KBM-7 (cell line): ENCODE measurements at regions not wholly inside any gene's neighbourhood (a gene's known extent, or its start where the extent isn't known, plus 50 kb on each side); places are given as distances from the start of the nearest gene placed in this dataset.
A peak's percentile ranks its signal among the peaks of the same experiment; 100 is the strongest.
"Not testable (repeated sequence)": the region's sequence is repeated elsewhere in the genome, so short reads cannot be mapped to it uniquely, and the experiment has no call there.

Source experiments
- DNase-seq: peaks from one replicate; pipeline ENCODE4 v3.0.0-alpha.2; 2015
- in situ Hi-C: fragments of 300-500 bp; cut with MboI; formaldehyde crosslinking; loops from 2 replicates; pipeline ENCODE4 v1.14.3; 2020; ENCODE audit warnings: low sequenced_read_pairs, low pct_unique_long_range_greater_than_20kb, mixed read lengths

DNA sequence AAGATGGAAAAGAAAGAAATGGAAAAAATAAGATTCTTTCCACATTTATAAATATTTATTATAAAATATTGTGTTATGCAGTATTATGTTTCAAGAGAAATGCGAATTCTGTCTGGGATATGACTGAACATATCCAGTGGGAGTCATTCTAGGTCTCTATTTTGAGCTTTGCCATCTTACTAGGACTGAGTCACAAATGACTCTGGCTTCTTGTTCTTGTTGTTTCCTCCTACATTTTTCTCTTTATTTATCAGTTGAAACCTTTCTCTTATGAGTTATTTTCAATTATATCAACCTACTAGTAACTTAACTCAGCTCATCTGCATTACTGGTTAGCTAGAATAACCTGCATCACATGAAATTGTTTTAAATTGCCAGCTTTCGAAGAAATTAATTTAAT, 1247.3 kb downstream of the SLITRK1 start:
- in situ Hi-C loops, result no loop called here
- no peak for DNase-seq

DNA sequence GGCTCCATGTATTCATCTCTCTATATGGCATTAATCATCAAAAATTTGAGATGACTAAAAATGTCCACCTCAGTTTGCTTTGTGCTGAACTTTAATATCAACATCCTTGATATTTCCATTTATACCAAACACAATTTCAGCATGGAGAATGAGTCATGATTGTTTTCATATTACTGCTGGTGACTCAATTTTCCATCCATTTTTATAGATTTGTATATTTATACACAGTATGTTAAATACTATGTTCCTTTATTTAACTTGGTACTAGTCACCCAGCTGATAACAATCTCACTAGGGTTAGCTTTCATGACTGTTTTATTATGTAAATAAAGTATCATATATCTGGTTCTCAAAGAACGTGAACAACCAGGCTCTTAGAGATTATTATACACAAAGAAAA, 1255.1 kb downstream of the SLITRK1 start:
- DNase-seq, result no peak
- in situ Hi-C loops, result no loop called here

DNA sequence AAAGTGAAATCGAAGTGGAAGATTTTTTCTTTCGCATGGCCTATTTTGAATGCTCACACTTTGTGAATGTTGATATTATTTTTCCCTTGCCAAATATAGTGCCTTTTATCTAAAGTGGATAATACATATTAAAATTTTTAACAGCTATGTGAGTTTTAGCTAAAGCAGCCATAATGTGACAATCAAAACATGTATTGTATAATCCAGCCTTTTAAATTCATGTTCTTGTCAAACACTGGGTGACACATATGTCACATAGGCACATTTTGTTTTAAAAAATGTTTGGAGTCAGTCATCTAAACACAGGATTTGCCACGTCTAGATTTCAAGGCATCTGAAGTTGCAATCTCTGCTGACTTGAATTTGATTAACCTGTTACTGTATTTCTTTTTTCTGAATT, 1256.6 kb downstream of the SLITRK1 start:
- DNase-seq, result no peak
- in situ Hi-C loops, result no loop called here

DNA sequence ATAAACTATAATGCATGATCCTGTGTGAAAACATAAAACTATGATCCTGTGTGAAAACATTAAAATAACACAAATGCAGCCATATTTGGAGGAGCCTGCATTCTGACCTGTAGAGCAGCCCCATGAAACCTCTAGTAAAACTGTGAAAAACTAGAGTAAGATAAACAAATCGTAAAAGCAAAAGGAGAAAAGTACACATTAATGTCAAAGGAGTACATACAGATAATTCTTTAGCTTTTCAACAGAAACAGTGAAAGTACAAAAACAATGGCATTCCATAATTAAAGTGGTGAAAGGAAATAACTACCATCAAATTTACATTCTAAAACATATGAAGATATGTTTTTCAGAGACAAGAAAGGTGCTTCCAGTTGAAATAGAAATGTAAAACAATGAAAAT, 1267.2 kb downstream of the SLITRK1 start:
- no peak for DNase-seq

DNA sequence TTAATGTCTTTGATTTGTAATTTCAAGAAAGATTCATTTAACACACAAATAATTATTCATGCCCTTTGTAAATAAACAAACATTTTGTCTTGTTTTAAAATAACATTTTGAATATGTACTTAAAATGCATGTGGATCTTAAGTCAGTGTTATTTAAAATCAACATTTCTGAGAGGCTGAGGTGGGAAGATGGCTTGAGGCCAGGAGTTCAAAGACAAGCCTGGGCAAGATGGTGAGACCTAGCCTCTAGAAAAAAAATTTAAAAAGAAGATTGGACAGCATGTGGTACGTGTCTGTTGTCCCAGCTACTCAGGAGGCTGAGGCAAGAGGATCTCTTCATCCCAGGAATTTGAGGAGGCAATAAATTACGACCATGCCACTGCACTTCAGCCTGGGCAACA, 1268.2 kb downstream of the SLITRK1 start:
- no peak for DNase-seq
- in situ Hi-C loops, result no loop called here

More for the DNA sequence above, 1267.2 kb downstream of the SLITRK1 start:
- in situ Hi-C loops, result no loop called here

DNA sequence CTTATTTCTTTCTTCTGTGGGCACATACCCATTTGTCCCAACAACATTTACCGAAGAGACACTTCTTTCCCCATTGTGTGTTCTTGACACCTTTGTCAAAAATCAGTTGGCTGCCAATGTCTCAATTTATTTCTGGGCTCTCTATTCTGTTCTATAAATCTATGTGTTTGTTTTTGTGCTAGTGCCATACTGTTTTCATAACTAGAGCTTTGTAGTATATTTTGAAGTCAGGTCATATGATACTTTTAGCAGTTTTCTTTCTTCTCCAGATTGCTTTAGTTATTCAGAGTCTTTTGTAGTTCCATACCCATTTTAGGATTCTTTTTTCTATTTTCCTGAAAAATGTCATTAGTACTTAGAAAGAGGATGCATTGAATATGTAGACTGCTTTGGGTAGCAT, 1276.3 kb downstream of the SLITRK1 start:
- no peak for DNase-seq
- in situ Hi-C loops, result no loop called here

DNA sequence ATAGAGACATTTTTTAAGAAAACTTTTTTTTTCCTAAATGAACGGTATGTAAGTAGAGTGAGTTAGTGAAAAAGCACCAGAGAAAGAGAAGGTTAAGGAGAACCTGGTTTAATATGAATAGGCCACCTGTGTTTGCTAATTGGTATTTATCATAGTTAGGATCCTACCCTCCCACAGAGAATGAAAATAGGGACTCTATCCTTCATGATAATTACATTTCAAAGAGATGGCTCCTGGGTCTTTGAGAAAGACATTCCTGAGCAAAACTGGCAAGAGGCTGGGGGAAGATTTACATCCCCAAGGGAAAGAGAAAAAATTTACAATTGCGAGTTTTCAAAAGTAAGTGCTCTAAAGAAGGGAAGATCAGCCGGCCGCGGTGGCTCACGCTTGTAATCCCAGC, 1284.5 kb downstream of the SLITRK1 start:
- in situ Hi-C loops, result no loop called here

DNA sequence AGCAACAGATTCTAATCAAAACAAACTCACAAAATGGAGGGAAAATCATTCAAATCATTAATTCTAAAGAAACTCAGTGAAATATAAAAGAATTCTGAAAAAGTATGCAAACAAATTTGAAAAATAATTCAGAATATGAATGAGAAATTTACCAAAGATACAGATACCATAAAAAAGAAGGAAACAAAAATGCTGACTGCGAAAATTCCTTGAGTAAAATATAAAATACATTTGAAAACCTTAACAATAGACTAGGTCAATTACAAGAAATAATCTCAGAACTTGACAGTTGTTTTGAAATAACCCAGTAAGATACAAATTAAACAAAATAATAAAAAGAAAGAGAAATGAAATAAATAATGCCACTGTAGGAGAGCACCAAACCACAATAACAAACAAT, 1289.0 kb downstream of the SLITRK1 start:
- DNase-seq, result no peak
- in situ Hi-C loops, result no loop called here

More for the DNA sequence above, 1284.5 kb downstream of the SLITRK1 start:
- DNase-seq, result no peak

DNA sequence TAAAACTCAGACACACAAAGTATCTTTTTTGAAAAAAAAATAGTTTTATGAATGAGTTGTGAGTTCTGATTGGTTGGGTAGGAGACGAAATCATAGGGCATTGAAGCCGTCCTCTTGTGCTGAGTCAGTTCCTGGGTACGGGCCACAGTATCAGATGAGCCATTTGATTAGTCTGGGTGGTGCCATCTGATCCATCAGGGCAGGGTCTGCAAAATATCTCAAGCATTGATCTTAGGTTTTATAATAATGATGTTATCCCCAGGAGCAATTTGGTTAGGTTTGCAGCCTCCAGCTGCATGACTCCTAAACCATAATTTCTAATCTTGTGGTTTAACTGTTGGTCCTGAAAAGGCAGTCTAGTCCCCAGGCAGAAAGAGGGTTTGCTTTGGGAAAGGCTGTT, 1310.6 kb downstream of the SLITRK1 start:
- no peak for DNase-seq
- in situ Hi-C loops, result no loop called here

DNA sequence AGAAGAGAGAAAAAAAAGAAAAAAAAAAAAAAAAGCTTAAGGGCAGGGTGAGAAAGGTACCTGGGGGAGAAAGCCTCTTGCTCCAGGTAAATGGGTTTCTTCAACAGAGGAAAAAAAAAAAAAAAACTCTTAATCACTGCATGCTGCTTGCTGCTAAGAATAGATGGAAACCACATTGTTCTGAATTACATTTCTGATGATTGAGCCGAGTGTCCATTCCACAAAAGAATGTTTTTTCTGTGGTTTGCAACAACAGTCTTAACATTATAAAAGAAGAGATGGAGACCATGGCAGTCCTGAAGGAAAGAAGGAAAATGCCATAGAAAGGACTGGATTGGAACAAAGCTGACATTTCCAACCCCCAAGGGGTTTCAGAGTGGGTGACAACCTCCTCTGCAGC, 1312.7 kb downstream of the SLITRK1 start:
- in situ Hi-C loops, result no loop called here
- no peak for DNase-seq

DNA sequence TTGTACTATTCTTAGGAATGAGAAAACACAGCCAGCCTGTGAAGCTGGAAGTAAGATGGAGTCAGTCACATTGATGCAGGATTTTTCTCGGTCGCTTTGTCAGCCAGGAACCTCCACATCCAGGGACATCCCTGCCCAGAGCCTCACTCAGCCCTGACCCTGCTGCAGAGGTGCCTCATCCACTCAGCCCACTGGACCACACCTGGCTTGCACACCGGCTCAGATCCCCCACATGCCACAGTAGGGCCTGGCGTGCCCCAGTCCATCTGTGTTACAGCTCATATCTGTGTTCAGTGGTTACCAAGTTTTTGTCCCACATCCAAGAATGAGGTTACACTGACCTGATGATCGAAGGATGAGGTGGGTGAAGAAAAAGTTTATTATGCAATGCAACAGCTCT, 1315.4 kb downstream of the SLITRK1 start:
- in situ Hi-C loops, result no loop called here
- no peak for DNase-seq

DNA sequence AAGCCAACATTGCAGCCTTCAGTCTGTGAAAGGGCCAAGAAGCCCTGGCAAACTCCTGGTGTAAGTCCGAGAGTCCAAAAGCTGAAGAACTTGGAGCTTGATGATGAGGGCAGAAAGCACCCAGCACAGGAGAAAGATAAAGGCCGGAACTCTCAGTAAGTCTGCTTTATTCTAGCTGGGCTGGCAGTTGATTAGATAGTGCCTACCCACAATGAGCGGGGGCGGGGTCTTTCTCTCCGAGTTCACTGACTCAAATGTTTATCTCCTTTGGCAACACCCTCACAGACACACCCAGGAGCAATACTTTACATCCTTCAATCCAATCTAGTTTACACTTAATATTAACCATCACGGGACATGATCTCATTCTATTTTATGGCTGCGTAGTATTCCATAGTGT, 1317.1 kb downstream of the SLITRK1 start:
- no peak for DNase-seq
- in situ Hi-C loops, result no loop called here

DNA sequence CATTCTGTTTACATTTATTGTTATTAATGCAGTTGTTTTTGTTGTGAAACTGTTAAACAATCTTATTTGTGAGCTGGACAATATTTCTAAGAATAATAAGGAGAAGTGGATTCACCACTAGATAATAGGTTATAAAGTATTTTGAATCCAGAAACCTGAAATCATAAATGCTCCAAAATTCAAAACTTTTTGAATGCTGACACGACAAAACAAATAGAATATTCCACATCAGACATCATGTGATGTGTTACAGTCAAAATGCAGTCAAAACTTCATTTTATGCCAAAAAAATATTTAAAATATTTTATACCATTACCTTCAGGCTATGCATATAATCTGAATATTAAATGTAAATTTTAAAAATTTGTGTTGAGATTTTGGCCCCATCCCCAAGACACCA, 1321.4 kb downstream of the SLITRK1 start:
- no peak for DNase-seq
- in situ Hi-C loops, result no loop called here

DNA sequence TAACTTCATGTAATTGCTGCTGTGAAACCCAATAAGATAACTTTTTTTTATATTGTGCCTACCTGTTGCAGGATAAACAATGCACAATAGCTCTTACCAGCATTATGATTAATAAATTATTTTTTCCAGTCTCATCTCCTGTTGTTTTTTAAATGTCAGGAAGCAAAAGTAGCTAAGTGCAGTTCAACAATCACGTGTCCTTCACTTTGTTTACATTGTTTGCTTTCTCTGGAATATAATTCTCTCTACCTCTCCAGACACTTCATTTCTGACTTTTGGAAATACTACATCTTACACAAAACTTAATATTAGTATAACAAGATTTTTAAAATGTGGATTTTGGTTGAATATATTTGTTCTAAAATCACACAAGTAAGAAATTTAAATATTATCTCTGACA, 1359.4 kb downstream of the SLITRK1 start:
- in situ Hi-C loops, result no loop called here
- no peak for DNase-seq

DNA sequence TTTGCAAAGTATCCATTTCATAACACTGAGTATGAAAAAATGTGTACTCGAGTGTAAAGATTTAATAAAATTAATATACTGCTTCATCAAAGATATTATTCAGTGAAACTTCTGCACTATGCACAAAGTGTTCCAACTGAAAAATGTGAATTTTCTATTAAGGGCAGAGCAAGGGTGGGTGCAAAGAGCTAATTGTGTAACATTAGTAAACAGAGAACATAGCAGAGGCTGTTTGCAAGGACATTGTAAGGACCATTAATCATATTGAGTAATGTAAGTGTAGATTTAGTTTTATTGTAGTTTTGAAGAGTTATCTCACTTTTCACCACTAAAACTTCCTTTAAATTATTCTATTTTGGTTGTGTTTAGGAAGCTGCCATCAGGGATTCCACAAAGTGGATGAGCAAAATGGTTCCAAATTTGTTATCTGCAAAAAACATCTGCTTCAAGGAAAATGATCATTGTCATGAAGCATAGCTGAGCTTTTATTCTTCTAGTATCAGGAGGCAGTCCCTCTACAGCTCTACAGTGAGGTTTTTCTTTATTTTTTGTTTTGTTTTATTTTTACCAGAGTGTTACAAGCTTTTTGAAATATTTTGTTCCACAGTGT, 1375.4 kb downstream of the SLITRK1 start:
- in situ Hi-C loops, result no loop called here
- DNase-seq, result peak; percentile 76

DNA sequence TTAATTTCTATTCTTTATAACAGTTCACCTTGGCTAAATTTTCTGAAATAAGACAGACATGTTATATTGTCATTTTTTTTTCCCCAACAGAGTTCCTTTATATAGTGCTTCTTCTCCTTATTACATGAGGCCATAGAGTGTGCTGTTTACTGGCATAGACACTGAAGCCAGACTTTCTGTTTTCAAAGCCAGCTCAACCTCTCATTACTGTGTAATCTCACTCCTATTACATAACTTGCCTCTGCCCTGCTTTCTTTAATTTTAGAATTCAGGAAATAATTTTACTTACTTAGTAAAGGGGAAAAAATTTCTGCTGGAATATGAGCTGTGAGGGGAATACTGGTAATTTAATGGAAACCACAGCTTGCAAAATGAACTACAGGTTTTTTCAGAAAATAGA, 1380.4 kb downstream of the SLITRK1 start:
- in situ Hi-C loops, result no loop called here
- DNase-seq, result no peak

DNA sequence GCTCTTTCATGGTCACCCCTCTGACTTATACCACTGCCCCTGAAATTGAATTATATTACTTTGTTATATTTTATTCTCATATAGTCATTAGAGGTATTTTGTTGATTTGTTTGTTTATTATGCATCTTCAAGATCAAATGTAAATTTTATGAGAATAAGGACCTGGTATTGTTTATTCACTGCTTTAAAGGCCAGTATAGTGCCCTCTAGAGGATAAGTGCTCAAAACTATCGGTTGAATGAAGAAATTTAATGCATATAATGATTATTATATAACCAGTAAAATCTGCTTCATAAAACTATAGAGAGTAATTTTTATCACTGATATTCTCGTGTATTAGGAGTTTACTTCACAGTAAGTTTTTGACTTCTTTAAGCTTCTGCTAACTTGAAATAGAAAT, 1401.9 kb downstream of the SLITRK1 start:
- no peak for DNase-seq
- in situ Hi-C loops, result no loop called here

DNA sequence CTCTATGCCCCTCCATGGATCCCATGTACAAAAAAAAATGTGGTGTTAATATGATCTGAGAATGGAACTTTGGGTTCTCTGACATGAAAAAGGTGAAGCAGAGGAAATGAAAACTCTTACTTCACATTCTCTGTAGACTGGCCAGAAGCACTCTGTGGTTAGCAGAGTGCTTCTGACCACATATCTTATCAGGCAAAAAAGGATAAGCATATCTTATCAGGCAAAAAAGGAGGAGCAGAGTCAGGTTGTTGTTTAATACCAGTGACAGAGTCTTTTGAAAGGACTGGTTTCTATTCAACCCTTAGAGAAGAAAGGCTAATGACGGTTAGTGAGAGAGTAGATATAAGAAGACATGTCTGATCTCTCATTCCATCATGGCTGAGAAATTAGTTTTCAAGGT, 1404.8 kb downstream of the SLITRK1 start:
- in situ Hi-C loops, result no loop called here
- peak; percentile 83 for DNase-seq

DNA sequence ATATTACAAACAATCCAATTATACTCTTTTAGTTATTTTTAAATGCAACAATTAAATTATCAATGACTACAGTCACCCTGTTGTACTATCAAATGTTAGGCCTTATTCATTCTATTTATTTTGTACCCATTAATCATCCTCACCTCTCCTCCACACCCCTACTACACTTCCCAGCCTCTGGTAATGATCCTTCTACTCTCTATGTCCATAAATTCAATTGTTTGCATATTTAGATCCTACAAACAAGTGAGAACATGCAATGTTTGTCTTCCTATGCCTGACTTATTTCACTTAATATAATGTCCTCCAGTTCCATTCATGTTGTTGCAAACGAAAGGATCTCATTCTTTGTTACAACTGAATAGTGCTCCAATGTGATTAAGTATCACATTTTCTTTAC, 1414.6 kb downstream of the SLITRK1 start:
- in situ Hi-C loops, result no loop called here
- DNase-seq, result no peak

DNA sequence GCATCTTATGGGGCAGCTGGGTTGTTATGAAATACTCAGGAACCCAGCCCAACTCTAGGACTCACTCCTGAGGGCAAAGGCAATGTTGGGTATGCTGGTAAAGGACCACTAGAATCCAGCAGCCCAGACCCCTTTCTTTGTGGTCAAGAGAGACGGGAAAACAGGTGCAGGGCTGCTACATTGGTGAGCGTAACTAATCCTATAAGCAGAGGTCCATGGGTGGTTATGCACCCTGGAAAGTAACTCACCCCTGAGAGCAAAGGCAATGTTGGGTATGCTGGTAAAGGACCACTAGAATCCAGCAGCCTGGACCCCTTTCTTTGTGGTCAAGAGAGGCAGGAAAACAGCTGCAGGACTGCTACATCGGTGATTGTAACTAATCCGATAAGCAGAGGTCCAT, 1422.7 kb downstream of the SLITRK1 start:
- DNase-seq, in situ Hi-C loops: not testable (repeated sequence)

DNA sequence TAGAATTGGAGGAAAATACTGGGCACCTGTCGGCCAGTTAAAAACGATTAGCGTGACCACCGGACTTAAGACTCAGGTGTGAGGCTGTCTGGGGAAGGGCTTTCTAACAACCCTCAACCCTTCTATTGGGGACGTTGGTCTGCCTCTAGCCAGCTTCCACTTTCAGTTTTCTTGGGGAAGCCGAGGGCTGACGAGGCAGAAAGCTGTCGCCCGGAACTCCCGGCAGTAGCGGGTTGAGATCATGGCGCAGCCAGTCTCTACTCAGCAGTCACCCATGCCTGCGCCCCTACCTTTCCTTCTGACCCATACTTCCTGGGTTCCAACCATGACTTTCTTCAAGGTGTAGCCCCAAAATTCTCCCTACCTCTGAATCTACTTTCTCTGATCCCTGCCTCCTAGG, 1424.1 kb downstream of the SLITRK1 start:
- in situ Hi-C loops, result no loop called here
- no peak for DNase-seq

DNA sequence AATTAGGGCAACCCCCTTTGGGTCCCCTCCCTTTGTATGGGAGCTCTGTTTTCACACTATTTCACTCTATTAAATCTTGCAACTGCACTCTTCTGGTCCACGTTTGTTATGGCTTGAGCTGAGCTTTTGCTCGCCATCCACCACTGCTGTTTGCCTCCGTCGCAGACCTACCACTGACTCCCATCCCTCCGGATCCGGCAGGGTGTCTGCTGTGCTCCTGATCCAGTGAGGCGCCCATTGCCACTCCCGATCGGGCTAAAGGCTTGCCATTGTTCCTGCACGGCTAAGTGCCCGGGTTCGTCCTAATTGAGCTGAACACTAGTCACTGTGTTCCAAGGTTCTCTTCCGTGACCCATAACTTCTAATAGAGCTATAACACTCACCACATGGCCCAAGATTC, 1424.7 kb downstream of the SLITRK1 start:
- DNase-seq, in situ Hi-C loops: not testable (repeated sequence)
